ENCODE measurements at regions not wholly inside any gene's neighbourhood (a gene's known extent, or its start where the extent isn't known, plus 50 kb on each side); places are given as distances from the start of the nearest gene placed in this dataset.

DNA sequence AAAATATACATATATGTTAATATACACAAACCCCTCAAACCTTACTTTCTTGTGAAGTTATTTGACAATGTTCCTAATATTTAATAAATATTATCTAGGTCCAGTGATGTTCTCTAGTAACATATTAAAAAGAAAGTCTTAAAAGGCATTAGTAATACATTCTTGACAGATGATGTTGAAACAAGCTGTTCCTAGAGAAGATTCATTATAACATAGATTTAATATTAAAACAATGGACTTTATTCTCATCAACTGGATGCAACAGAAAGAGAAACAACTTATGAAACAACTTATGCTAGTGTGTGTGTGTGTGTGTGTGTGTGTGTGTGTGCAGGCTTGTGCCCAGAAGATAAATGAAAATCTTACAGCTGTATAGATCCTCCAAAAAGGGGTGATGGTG lies 68.5 kb upstream of the PLXNA2 start:
- no peak overlapping the region for H3K27ac ChIP-seq (ENCODE audit: low read depth in 1 of 2, low read length in 2 of 2)
- H3K9me3 ChIP-seq (replicated peaks in 1 of 2; ENCODE audit: control insufficient read depth in 1 of 2, insufficient read depth in 1 of 2, low read length in 2 of 2), result no peaks in the 10 kb centered on the region
- H2AFZ ChIP-seq (ENCODE audit: insufficient read depth, low read depth, low read length, poor library complexity, severe bottlenecking), result no peak overlapping the region
- DNase-seq, result no peak
- TF ChIP-seq, protein P1, sequence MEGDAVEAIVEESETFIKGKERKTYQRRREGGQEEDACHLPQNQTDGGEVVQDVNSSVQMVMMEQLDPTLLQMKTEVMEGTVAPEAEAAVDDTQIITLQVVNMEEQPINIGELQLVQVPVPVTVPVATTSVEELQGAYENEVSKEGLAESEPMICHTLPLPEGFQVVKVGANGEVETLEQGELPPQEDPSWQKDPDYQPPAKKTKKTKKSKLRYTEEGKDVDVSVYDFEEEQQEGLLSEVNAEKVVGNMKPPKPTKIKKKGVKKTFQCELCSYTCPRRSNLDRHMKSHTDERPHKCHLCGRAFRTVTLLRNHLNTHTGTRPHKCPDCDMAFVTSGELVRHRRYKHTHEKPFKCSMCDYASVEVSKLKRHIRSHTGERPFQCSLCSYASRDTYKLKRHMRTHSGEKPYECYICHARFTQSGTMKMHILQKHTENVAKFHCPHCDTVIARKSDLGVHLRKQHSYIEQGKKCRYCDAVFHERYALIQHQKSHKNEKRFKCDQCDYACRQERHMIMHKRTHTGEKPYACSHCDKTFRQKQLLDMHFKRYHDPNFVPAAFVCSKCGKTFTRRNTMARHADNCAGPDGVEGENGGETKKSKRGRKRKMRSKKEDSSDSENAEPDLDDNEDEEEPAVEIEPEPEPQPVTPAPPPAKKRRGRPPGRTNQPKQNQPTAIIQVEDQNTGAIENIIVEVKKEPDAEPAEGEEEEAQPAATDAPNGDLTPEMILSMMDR (IDR thresholded peaks at IDR 0.05), result no peak
- no peaks in the 10 kb centered on the region for H4K20me1 ChIP-seq (ENCODE audit: insufficient read depth, low read length)
- Mint-ChIP-seq H3K9me3 (peaks cover 0 to 3% (median 0%) of the 10 kb centered on the region in 7 donors), H3K36me3 (no peaks in the 10 kb centered on the region), H3K27me3 (ENCODE audit: low read depth in 3 of 3) (peaks cover 0 to 1% (median 0%) of the 10 kb centered on the region in 3 donors), H3K4me1 (no peaks in the 10 kb centered on the region), H3K4me3 (no peak overlapping the region), H3K27ac (no peak overlapping the region)
- H3K36me3 ChIP-seq (replicated peaks in 1 of 2; ENCODE audit: control insufficient read depth in 1 of 2, insufficient read depth in 2 of 2, low read length in 2 of 2), result no peaks in the 10 kb centered on the region
- no peaks in the 10 kb centered on the region for H3K27me3 ChIP-seq (ENCODE audit: control insufficient read depth in 2 of 2, insufficient read depth in 2 of 2, low read length in 2 of 2)
- H3K4me1 ChIP-seq (ENCODE audit: control insufficient read depth in 1 of 2, insufficient read depth in 2 of 2, low read length in 2 of 2), result no peaks in the 10 kb centered on the region
- no peak overlapping the region for H3K4me3 ChIP-seq (replicated peaks in 1 of 3; ENCODE audit: low read depth in 2 of 3, low read length in 3 of 3)
- H3K79me2 ChIP-seq (ENCODE audit: insufficient read depth, low read length), result no peaks in the 10 kb centered on the region
- H3K9ac ChIP-seq (ENCODE audit: insufficient read depth, low read length, poor library complexity, severe bottlenecking), result no peak overlapping the region
- H3K4me2 ChIP-seq (replicated peaks; ENCODE audit: extremely low read depth, low read length, poor library complexity, severe bottlenecking), result no peak overlapping the region
- intact Hi-C loops (cut with micrococcal nuclease), result no loop called here

DNA sequence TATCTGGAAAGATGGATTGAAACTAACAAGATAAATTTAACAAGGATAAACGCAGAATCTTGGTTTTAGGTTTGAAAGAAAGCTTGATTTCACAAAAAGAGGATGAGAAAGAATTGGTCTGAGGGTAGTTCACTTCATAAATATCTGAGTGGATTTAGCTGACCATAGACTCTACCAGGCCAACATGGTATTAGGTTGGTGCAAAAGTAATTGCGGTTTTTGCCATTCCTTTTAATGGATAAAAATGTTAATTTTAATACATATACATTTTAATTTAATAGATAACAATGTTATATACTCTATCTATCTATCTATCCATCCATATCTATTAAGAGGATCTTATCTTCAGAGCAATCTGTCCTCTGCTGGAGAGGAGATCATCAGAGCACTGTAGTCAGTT lies 70.2 kb upstream of the PLXNA2 start:
- Mint-ChIP-seq H3K36me3 (no peaks in the 10 kb centered on the region), H3K9me3 (peaks cover 0 to 2% (median 0%) of the 10 kb centered on the region in 7 donors), H3K27me3 (ENCODE audit: low read depth in 3 of 3) (peaks cover 0 to 1% (median 0%) of the 10 kb centered on the region in 3 donors), H3K4me1 (no peaks in the 10 kb centered on the region), H3K27ac (no peak overlapping the region), H3K4me3 (no peak overlapping the region)
- H3K36me3 ChIP-seq (replicated peaks in 1 of 2; ENCODE audit: control insufficient read depth in 1 of 2, insufficient read depth in 2 of 2, low read length in 2 of 2), result no peaks in the 10 kb centered on the region
- no peaks in the 10 kb centered on the region for H3K9me3 ChIP-seq (replicated peaks in 1 of 2; ENCODE audit: control insufficient read depth in 1 of 2, insufficient read depth in 1 of 2, low read length in 2 of 2)
- no peaks in the 10 kb centered on the region for H4K20me1 ChIP-seq (ENCODE audit: insufficient read depth, low read length)
- no peak overlapping the region for H3K4me2 ChIP-seq (replicated peaks; ENCODE audit: extremely low read depth, low read length, poor library complexity, severe bottlenecking)
- TF ChIP-seq, protein P1 (IDR thresholded peaks at IDR 0.05), result no peak
- no peak for DNase-seq
- H3K79me2 ChIP-seq (ENCODE audit: insufficient read depth, low read length), result no peaks in the 10 kb centered on the region
- no peaks in the 10 kb centered on the region for H3K4me1 ChIP-seq (ENCODE audit: control insufficient read depth in 1 of 2, insufficient read depth in 2 of 2, low read length in 2 of 2)
- no peak overlapping the region for H2AFZ ChIP-seq (ENCODE audit: insufficient read depth, low read depth, low read length, poor library complexity, severe bottlenecking)
- H3K27ac ChIP-seq (ENCODE audit: low read depth in 1 of 2, low read length in 2 of 2), result no peak overlapping the region
- H3K4me3 ChIP-seq (replicated peaks in 1 of 3; ENCODE audit: low read depth in 2 of 3, low read length in 3 of 3), result no peak overlapping the region
- intact Hi-C loops (cut with micrococcal nuclease), result no loop called here
- H3K9ac ChIP-seq (ENCODE audit: insufficient read depth, low read length, poor library complexity, severe bottlenecking), result no peak overlapping the region
- no CpG with 5 or more reads among the region's 2 CpGs for WGBS (ENCODE audit: insufficient coverage)
- H3K27me3 ChIP-seq (ENCODE audit: control insufficient read depth in 2 of 2, insufficient read depth in 2 of 2, low read length in 2 of 2), result no peaks in the 10 kb centered on the region
